Kidney epithelial cell (primary cell): ENCODE measurements at regions not wholly inside any gene's neighbourhood (a gene's known extent, or its start where the extent isn't known, plus 50 kb on each side); places are given as distances from the start of the nearest gene placed in this dataset.
A peak's percentile ranks its signal among the peaks of the same experiment; 100 is the strongest.

Experiments
- DNase-seq: peaks from one replicate; pipeline ENCODE4 v3.0.0-alpha.2; 2010; ENCODE audit warnings: low read depth
- H3K27me3 ChIP-seq: 2 replicates; pipeline ENCODE4 v1.6.0; 2011; ENCODE audit warnings: low read length; ENCODE audit not compliant: control insufficient read depth, insufficient read depth
- H3K36me3 ChIP-seq: 2 replicates; pipeline ENCODE4 v1.5.1; 2011; ENCODE audit warnings: low read length; ENCODE audit not compliant: control insufficient read depth, insufficient read depth
- H3K4me3 ChIP-seq: 2 replicates; pipeline ENCODE4 v1.5.1; 2011; ENCODE audit warnings: low read depth, mild to moderate bottlenecking, control low read depth, low read length
- CTCF ChIP-seq: IDR thresholded peaks from 2 replicates; pipeline ENCODE4 v1.5.1; 2011; ENCODE audit warnings: mild to moderate bottlenecking, moderate library complexity, low read length, control low read depth, inconsistent platforms; ENCODE audit not compliant: insufficient read depth, poor library complexity, severe bottlenecking

DNA sequence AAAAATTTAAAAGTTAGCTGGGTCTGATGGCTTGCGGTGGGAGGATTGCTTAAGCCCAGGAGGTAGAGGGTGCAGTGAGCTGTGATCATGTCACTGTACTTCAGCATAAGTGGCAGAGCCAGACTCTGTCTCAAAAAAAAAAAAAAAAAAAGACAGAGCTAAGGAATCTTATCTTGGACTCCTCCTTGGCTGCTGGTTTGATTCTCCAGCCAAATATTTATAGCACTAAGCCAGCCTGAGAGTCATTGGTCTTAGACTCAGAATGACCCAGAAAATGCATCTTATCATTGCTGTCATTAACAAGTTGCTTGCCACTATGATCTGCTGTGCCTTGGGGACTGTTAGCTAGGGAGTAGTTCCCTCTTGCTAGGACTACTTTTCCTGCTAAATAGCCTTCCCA, 164.7 kb downstream of the GNAT3 start:
- no peaks in the 10 kb centered on the region for H3K36me3 ChIP-seq
- no peak for TF ChIP-seq CTCF
- H3K27me3 ChIP-seq: no peaks in the 10 kb centered on the region
- H3K4me3 ChIP-seq: no peak overlapping the region
- DNase-seq: no peak

- H3K27me3 ChIP-seq: no peaks in the 10 kb centered on the region
- DNase-seq: peak; percentile 86
- H3K36me3 ChIP-seq: no peaks in the 10 kb centered on the region
- no peak overlapping the region for H3K4me3 ChIP-seq
- no peak for TF ChIP-seq CTCF
These were observed 165.2 kb downstream of the GNAT3 start for GRCh38 chr7:80346704-80347103.

DNA sequence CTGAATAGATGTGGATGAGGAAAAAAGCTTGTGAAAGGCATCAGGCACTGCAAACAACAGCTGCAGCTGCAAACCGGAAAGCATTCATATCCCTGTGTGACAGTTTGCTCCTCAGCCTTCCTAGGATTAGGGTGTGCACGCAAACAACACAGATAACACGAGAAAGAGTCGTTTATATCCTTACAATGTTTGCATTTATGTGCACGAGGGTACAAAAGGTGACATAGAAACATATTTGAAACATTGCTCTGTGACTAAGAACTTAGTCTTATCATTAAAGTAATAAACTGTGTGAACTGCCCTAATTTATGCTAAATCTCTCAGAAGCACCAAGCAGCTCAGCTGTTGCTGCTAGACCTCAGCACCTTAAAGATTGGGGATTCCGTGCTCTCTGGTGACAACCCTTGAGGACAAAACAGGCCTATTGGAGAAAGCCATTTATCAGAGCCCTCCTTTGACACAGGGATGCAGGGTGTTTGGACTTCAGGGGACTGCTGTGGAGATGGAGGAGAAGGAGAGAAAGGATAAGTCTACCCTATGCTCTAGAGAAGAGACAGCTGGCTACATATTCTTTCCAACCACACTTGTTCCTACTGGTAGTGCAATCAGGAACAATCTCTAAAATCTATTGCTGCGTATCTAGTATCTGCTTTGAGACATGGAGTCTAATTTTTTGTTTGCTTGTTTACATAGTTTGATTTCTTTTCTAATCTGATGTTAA, 176.2 kb downstream of the GNAT3 start:
- TF ChIP-seq CTCF: no peak
- Histone ChIP-seq H3K4me3 (no peak overlapping the region), H3K36me3 (no peaks in the 10 kb centered on the region), H3K27me3 (no peaks in the 10 kb centered on the region)
- DNase-seq: no peak

DNA sequence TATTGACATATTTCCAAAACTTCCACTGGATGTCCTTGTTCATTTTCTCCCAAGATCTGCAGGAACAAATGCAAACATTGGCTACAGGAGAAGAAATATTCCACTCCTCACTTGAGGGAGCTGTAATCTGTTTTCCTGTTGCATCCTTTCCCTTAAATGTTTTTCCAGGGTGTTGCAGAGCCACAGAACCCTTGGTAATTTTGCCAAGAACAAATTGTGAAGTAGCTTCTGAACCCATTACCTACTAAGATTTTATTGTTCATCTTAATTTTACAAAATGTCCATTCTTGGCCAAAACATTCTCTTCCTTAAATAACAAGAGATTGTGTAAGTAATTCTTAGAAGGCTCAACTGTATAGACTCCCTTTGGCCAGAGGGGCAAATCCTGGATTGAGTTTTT, 177.0 kb downstream of the GNAT3 start:
- Histone ChIP-seq H3K27me3 (no peaks in the 10 kb centered on the region), H3K36me3 (no peaks in the 10 kb centered on the region), H3K4me3 (no peak overlapping the region)
- TF ChIP-seq CTCF: no peak
- no peak for DNase-seq

DNA sequence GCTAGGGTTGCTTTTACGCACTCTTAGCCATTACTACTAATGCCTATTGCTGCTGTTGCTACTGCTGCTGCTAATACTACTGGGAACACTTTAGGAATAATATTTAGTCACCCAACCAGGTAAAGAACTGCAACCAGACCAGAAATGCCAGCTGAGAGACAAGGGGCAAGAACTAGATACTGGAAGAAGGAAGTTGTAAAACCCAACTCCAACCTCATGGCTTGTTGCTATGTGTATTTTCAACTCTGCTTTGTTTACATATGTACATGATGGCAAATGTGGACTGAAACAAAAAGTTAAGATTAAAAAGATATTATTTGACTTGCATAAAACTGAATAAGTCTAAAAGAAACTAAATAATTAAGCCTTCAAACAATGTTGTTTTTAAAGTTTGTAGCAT, 177.7 kb downstream of the GNAT3 start:
- Histone ChIP-seq H3K4me3 (no peak overlapping the region), H3K27me3 (no peaks in the 10 kb centered on the region), H3K36me3 (no peaks in the 10 kb centered on the region)
- no peak for DNase-seq
- TF ChIP-seq CTCF: no peak

DNA sequence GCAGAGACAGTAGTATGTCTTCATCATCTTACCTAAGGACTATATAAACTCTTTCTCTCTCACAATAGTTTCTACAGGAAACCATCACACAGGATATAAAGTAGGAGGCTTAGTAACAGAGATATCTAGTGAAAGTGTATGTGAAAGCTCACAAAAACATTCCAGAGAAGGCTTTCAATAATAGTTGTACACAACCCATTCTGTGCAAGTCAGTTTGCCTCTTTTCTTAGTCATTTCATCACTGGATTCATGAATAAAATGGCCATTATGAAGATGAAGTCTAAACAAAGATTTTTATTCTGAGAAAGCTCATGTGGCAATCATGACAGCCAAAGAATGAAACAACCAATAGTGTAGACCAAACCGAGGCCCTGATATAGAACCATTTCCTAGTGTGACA, 178.8 kb downstream of the GNAT3 start:
- TF ChIP-seq CTCF: no peak
- no peak overlapping the region for H3K4me3 ChIP-seq

More for the DNA sequence above, 178.8 kb downstream of the GNAT3 start:
- no peaks in the 10 kb centered on the region for H3K27me3 ChIP-seq
- no peaks in the 10 kb centered on the region for H3K36me3 ChIP-seq
- DNase-seq: no peak
